Hematopoietic multipotent progenitor cell treated with erythropoietin and hydrocortisone succinate and interleukin-3 and kit ligand, for 6 days (in vitro differentiated cells): ENCODE measurements at regions not wholly inside any gene's neighbourhood (a gene's known extent, or its start where the extent isn't known, plus 50 kb on each side); places are given as distances from the start of the nearest gene placed in this dataset.
"Not testable (repeated sequence)": the region's sequence is repeated elsewhere in the genome, so short reads cannot be mapped to it uniquely, and the experiment has no call there.

ENCODE experiments used
- DNase-seq: peaks from one replicate; pipeline ENCODE4 v3.0.0-alpha.2; 2015

DNA sequence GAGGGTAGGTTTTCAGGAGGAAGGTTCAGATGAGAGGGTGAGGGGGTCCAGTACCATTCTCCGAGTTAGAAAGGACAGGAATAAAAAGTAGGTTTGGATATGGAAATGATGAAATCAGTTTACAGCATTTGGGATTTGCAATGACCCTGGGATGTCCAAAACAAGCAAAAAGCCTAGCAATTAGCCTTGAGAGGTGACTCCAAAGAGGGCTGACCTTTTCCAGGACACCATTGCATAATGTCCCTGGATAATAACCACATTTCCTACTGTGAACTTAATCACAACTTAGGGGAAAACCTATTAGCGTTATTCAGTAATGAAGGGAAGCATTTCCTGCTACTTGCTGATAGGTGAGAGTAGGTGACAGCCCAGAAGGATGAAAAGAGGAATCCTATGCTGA lies 101.4 kb upstream of the ARHGAP42 start:
- DNase-seq = no peak

- DNase-seq = no peak
Observed at GRCh38 chr11:100586361-100587101, 100.6 kb upstream of the ARHGAP42 start.

DNA sequence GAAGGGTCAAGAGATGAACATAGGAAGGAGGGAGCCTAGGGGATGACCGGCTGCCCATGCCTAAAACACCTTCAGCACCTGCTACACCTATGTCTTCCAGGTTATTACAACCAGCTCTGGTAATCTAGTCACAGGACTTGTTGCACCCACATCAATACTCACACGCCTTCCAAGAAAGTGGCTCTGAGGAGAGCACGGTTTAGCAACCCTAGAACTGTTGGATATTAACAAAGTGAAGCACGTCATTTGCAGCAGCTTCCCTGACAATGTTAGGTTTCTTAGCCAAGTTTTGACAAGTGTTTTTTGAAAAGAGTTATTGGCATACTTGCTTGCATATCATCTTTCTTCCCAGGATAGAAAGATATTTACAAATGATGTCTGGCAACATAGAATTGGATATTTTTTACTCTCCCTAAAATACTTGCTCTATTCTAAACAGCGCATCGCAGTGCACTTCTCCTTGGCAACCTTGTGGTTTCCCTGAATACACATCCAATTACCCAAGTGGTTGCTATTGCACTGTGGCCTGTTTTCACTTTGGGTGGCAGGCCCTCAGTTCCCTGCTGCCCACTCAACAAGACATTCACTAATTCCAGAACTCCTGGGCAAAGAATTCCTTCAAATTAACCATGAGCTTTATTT lies 94.3 kb upstream of the ARHGAP42 start:
- DNase-seq = no peak

DNA sequence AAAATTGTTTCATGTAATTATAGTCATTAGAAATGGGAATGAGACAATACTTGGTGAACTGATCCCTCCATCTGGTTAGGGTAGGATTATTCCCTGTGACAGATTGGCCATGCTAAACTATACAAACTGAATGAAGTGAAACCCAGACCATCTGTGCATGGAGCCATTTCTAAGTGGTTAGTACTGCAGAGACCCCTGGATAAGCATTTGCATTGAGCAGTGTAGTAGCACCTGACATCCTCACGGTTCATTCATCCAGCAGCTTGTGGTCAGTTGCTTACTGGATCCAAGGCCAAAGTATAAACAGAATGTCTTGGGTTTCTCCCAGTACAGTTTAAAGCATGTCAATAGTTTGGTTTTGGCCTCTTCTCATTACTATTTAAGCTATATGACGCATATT lies 93.8 kb upstream of the ARHGAP42 start:
- DNase-seq = no peak

DNA sequence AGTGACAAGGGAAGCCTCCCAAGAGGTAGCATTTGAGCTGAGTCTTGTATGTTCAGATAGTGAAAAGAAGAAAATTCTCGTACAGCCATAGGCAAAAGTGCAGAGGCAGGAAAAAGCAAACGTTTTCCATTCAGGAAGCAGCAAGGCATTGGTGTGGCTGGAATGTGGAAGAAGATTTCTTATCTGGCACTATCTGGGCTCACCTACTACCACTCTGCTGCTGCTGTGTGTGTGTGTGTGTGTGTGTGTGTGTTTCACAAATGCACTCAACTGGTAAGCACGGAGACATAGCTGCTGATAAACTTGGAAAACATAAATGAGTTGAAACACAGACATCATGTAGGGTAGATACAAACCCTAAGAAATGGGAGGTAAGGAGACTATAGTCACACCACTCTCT lies 92.8 kb upstream of the ARHGAP42 start:
- DNase-seq = no peak

- DNase-seq = no peak
Observed at GRCh38 chr11:100600941-100601340, 86.1 kb upstream of the ARHGAP42 start.

DNA sequence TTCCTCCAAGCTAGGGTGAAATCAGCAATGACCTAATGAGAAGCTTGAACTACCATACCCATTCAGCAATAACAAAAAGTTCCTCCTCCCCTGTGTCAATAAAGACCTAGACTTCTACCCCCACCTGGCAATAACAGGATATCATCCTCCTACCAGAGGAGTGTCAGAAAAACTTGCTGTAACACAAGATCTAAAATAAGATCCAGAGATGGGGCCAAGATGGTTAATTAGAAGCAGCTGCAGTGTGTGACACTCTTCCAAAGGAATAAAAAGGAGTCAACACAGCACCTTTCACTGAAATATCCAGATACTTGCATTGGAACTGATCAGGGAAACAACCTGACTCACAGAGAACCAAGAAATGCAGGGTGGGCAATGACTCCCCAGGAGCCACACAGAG lies 84.4 kb upstream of the ARHGAP42 start:
- no peak for DNase-seq

DNA sequence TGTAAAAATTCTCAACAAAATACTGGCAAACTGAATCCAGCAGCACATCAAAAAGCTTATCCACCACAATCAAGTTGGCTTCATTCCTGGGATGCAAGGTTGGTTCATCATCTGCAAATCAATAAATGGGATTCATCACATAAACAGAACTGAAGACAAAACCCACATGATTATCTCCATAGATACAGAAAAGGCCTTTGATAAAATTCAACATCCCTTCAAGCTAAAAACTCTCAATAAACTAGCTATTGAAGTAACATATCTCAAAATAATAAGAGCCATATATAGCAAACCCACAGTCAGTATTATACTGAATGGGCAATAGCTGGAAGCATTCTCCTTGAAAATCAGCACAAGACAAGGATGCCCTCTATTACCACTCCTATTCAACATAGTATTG lies 79.3 kb upstream of the ARHGAP42 start:
- not testable (repeated sequence) for DNase-seq

GRCh38 chr11:100612766-100613165 lies 74.3 kb upstream of the ARHGAP42 start:
- DNase-seq = peak; percentile 1

DNA sequence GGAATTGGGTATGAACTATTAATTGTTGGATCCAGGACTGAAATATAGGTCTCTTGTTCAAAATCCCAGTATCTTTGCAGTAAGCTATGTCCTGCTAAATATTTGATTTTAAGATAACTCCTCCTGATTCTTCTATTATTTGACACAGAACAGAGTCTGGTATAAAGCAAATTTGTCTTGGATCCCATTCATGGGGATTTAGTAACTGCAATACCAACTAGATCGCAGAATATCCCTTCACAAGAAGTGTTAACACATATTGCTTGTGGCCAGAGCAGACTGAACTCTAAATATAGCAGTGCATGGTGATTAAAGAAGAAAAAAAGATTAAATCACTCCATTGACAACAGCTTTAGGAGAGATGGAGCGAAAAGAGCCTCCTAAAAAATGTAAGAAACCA lies 68.2 kb upstream of the ARHGAP42 start:
- no peak for DNase-seq

GRCh38 chr11:100619484-100619883 lies 67.6 kb upstream of the ARHGAP42 start:
- DNase-seq = no peak

- no peak for DNase-seq
Observed at GRCh38 chr11:100622404-100622803, 64.7 kb upstream of the ARHGAP42 start.

DNA sequence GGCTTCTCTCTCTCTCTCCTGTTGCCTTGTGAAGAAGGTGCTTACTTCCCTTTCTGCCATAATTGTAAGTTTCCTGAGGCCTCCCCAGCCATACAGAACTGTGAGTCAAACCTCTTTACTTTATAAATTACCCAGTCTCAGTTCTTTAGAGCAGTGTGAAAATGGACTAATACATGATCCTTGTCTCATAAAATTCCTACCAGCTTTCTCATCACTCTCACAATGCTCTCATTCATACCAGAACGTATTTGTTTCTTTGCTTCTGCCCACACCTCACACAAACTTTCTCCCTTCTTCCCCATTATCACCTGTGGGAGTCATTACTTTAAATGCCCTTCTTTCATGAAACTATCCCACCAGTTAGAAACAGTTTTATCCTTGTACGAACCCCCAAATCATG lies 62.7 kb upstream of the ARHGAP42 start:
- DNase-seq = no peak

GRCh38 chr11:100625041-100625440 lies 62.0 kb upstream of the ARHGAP42 start:
- no peak for DNase-seq

- DNase-seq = no peak
Observed at GRCh38 chr11:100629671-100630070, 57.4 kb upstream of the ARHGAP42 start.

DNA sequence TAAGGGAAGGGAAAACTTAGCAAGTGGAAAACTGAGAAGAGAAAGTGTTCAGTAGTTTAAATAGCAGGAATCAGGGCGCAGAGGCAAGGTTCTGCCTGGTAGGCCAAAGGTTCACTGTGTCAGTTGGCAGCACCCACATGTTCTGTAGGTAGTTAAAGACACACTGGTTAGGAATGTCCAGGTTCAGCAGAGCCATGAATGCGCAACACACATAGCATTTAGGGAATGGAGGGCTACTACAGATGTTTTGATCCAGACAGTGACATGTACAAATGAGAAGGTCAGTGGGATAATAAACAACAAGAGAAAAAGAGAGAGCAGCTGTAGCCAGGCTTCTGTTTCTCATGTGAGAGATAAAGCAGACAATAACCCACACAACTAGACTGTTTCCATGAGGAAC lies 56.2 kb upstream of the ARHGAP42 start:
- no peak for DNase-seq

GRCh38 chr11:100631316-100631715 lies 55.8 kb upstream of the ARHGAP42 start:
- DNase-seq = no peak

GRCh38 chr11:100632941-100633452 lies 54.1 kb upstream of the ARHGAP42 start:
- DNase-seq = no peak

DNA sequence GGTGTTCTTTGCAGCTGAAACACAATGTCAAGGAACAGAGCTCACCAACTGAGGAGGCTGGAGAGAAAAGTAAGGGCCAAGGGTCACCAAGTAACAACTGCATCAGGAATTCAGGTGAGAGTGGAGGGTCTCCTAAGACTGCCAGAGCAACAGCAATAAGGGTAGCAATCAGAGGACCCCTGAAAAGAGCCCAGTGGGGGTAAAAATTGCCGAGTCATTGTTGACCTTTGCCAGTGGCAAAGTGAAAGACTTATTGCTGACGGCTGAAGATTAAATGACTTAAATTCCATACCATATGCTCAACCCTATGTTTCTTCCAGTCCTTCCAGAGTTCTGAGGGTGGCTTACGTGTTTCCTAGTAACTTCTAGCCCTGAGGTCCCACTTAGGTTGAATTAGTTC lies 51.9 kb upstream of the ARHGAP42 start:
- DNase-seq = no peak

- no peak for DNase-seq
Observed at GRCh38 chr11:100636536-100636935, 50.6 kb upstream of the ARHGAP42 start.
